ENCODE measurements at regions not wholly inside any gene's neighbourhood (a gene's known extent, or its start where the extent isn't known, plus 50 kb on each side); places are given as distances from the start of the nearest gene placed in this dataset.

DNA sequence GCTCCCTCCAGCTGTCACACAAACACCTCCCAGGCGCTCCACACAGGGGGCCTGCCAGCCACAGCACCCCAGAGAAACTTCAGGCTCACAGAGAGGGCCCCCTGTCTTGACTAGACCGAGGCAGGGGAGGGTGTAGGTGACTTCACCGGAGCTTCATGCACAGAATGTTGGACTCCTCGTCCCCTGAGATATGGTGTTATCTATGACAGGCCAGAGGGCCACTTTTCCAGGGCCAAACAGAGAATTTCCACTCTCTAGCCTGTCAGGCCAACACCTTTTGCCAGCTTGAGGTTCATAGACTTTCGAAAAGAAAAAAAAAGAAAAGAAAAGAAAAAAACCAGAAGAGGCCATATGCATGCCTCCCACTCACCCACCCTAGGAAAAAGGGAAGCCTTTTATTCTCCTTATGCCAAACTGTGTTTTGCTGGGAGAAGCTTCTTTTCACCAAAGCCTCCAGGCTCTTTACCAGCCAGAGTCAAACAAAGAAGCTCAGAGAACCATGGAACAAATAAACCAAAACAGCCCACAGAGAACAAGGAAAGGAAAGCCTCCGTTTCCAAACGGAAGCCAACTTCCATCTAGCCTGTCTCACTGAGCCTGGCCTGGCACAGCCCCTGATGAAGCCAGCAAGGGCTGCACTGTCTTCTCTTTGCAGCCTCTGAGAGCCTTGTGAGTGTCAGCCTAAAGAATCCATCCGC lies 313.2 kb upstream of the JARID2 start:
- no peak for DNase-seq

DNA sequence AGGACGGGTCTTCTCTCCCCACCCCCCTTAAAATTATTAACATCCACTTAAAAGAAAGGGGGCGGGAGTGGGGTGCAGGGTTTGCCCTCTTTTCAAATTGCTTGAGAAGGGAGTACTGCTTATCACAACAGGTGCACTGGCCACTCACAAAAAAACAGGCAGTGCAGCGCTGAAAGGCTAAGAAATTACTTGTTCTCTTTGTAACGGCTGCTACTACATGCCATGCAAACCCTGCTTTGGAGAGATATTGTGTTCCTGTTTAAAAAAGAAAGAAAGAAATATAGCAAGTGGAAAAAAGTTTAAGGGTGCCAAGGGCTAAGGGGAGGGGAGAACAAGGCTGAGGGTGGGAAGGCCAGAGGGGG lies 312.7 kb upstream of the JARID2 start:
- no peak for DNase-seq

DNA sequence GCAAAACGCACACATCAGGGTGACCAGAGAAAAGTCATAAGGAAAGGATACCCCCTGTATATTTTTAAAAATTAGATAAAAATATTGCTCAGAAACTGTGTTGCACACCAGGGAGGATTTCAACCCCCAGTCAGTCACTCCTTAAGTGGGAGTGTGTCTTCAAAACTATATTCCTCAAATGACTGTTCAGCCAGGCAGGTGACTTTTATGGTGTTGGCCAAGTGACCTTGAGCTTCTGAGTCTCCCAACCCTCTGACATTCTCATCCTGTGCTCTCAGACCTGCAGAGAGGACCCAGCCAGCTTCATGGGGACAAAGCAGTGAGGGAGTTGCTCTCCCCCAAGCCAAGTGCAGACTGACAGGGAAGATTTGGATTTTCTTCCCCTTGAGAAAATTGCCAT lies 311.9 kb upstream of the JARID2 start:
- no peak for DNase-seq

DNA sequence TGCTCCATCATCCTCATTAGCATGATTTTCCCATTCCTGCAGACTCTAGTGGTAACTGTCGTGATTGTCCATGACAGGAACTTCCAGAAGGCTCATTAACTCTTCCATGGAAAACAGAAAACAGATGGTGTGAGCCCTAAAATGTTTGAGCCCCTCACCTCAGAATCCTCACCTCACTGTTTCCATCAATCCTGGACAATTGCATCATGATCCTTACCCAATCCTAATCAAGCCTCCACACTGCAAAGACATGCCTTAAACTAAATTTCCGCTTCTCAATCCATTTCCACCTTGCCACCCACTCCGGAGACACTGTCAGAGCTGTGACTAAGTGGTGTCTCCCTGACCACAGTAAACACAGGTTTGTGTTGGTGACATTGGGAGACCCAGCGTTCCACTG lies 311.0 kb upstream of the JARID2 start:
- no peak for DNase-seq

DNA sequence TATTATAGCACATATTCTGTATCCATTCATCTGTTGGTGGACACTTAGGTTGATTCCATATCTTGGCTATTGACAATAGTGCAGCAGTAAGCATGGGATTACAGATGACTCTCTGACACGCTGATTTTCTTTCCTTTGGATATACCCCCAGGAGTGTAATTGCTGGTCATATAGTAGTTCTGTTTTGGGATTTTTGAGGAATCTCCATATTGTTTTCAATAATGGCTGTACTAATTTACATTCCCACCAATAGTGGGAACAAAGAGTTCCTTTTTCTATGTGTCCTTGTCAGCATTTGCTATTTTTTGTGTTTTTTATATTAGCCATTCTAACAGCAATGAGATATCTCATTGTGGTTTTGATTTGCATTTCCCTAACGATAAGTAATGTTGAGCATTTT lies 309.0 kb upstream of the JARID2 start:
- no peak for DNase-seq

DNA sequence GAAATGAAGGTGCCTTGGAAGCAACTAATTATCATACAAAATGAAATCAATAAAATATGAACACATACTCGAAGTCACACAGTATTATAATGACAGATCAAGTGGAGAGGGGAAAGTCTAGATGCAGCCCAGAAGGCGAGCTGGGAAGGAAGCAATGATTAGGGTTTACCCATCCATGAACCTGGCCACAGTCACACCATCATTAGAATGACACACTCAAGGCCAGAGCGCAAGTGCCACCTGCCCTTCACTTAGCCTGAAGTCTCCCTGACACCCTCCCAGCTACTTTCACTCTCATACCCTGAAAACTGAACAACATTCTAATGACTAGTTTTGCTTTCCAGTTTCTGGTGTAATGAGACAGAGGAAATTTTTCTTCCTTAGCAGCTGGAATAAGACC lies 302.8 kb upstream of the JARID2 start:
- DNase-seq: no peak

DNA sequence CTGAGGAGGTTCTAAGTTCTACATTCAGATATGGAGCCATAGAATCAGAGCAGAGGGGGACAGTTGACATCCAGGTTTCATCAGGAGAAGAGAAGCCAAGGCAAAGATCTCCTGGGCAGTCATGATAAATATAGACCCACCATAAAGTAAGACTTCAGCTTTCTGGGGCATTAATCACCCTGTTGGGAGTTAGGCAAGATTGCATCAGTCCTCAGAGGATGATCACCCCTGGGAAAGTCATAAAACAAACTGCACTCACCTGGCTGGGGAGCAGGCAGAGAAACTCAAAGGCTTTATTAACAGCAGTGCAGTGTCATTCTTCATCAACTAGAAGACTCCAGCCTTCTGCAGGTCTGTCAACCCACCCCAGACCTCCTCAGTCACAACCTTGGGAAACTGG lies 301.3 kb upstream of the JARID2 start:
- DNase-seq: no peak

DNA sequence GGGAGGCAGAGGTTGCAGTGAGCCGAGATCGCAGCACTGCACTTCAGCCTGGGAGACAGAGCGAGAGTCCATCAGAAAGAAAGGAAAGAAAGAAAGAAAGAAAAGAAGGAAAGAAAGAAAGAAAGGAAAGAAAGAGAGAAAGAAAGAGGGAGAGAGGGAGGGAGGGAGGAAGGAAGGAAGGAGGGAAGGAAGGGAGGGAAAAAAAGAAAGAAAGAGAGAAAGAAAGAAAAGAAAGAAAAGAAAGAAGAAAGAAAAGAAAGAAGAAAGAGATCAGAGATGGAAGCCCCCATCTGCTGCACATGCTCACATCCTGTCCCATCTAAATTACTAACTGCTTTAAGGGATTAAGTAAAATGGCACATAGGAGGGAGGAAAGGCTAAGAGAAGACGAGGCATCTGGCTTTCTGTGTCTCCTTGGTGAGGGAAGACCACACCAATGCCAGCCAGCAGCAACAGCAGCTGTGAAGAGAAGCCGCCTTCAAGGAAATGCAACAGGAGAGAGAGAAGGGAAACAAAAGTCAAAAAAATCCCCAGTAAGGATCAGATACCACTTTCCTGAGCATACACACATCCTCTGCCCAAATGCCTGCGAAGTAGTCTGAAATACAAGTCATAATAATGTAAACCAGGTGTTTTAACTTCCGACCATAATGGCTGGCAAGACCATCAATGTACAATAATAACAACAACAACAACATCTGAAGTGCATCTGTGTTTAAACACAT lies 300.2 kb upstream of the JARID2 start:
- no peak for DNase-seq

DNA sequence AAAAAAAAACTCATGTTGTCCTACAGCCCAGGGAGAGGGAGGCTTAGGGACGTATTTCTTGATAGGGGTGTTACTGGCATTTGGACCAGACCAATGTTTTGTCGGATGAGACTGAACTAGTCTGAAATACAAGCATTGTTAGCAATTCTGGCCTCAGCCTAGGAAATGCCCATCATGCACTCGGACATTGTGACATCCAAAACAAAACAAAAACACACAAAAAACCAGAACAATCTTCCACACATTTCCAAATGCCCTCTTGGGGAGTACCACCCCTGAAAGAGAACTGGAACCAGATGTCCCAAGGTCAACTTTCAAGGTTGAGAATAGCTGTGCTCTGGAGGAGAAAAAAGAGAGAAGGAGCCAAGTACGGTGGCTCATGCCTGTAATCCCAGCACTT lies 299.1 kb upstream of the JARID2 start:
- no peak for DNase-seq

DNA sequence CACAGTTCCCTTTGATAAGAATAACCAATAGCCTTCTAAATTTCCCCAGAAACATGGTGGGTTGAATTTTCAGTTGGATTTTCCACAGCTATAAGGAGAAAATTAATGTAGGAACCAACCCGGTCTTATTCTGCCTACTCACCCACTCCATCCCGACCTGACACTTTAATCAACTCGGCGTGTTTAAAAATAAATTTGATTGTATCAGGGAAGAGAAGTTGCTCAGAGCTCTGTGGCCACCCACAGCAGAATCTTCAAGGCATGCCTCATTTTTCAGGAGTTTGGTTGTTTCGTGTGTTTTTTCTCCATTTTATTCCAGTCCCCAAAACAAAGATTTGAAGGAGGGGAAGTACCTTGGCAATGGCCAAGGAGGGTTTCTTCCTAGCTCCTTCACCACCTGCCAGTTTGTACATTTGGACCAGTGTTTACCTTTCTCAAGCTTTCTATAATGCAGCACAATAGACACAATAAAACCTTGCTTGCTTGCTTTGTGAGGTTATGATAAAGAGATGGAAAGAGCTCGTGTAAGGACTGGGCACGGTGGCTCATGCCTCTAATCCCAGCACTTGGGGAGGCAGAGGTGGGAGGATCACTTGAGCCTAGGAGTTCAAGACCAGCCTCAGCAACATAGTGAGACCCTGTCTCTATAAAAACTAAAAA lies 297.2 kb upstream of the JARID2 start:
- no peak for DNase-seq

DNA sequence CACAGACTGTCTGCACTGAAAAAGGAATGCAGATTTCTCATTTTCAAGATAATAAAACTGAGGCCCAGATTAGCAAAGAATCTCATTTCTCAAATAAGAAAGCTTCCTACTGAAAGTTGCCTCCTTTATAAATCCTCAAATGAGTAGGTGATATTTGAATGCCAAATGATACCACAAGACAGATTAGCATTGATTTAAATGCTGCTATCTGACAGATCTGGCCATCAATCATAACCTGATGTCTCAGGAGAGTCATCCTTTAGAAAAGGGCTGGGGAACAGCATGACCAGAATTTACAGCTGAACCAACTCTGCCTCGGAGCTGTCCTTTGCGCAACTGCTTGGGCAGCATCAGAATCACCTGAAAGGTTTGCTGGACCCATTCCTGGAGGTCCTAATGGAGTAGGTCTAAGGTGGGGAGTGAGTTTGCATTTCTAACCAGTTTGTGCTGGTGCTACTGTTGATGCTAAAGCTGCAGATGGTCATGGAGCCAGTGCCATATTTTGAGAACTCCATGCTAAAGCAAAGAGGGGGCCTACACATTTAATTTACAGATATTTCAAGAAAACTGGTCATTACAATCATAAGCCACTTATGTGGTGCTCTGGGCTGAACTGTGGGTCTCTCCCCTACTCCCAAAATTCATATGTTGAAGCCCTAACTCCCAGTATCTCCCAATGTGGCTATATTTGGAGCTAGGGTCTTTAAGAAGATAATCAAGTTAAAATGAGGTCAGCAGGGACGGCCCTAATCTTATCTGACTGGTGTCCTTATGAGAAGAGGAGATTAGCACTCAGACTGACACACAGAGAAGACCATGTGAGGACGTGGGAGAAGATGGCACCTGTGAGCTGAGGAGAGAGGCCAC lies 295.5 kb upstream of the JARID2 start:
- no peak for DNase-seq

DNA sequence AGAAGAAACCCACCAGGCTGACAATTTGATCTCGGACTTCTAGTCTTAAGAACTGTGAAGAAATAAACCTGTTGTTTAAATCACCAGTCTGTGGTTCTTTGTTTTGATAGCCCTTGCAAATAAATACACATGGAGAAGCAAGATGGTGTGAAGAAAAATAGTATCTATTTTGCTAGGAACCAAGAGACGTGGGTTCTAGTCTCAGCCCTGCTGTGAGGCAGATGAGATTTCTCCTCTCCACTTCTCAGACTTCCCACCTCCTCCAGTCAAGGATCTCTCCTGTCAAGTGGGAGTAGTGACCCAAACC lies 294.9 kb upstream of the JARID2 start:
- DNase-seq: no peak

DNA sequence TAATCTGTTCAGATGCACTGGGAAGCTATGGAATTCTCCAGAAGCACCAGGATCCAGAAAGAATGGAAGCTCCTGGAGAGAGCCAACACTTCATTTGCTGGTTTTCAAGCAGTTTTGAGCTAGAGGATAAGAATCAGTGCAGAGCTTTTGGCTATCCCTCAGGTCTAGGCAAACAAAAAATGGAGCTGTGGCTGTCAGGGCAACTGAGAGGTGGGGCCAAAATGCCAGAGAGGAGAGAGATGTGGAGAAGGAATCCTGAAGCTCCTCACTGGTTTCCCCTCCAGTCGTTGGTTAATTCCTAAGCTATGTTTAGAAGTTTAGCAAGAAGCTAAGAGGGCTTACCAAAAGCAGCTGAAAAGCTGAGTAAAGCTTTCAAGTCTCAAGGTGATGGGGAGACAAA lies 294.2 kb upstream of the JARID2 start:
- DNase-seq: no peak

DNA sequence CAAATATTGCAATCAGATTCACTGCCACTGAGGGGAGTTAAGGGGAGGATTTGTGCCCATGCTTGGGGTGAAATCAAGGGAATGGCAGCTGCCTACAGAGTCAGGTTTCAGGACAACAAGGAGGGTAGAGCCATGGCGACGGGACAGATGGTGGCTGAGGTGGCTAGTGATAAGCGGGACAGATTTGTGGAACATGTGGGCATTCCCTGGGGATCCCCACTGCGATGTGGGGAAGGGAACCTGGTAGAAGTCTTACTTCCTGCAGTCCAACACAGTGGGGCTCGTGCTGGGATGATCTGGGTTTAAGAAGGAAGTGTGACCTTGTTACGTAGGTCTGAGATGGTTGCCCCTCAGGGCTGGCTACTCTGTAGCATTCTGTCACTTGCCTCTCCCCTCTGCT lies 292.0 kb upstream of the JARID2 start:
- DNase-seq: no peak

DNA sequence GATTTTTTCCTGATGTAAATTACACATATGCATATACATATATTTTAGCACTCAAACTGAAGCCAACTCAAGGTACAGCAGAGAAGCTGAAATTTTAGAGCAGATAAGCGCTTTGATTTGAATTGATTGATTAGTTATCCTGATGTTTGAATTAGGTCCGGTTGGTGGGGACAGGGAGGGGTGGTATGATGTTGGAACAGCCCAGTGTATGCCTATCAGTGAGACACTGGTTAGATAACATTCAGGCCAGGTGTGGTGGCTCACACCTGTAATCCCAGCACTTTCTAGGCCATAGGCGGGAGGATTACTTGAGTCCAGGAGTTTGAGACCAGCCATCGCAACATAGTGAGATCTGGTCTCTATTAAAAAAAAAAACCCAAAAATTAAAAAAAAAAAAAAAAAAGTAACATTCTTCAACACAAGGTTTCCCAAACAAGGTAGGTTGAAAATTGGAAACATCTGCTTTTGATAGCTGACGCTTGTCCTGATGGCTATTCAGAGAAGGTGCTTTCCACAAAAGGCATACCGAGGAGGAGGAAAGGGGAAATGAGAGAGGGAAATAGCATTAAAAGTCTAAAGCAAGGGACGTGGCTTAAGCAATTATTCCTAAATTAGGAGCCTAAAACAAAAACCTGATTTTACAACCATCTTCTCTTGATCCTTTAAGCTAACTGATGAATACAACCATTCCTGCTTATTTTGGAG lies 288.4 kb upstream of the JARID2 start:
- DNase-seq: no peak

DNA sequence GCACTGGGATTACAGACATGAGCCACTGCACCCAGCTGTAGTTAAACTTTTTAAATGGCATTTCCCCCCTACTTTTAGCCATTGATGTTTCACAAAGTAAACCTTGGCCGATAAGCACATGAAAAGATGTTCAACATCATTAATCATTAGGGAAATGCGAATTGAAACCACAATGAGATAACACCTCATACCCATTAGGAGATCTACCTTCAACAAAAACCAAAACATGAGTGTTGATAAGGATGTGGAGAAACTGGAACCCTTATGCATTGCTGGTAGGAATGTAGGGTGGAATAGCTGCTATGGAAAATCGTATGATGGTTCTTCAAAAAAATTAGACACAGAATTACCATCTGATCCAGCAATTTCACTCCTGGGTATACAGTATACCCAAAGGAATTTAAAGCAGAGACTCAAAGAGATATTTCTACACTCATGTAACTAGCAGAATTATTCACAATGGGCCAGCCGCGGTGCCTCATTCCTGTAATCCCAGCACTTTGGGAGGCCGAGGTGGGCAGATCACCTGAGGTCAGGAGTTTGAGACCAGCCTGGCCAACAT lies 286.5 kb upstream of the JARID2 start:
- DNase-seq: no peak

DNA sequence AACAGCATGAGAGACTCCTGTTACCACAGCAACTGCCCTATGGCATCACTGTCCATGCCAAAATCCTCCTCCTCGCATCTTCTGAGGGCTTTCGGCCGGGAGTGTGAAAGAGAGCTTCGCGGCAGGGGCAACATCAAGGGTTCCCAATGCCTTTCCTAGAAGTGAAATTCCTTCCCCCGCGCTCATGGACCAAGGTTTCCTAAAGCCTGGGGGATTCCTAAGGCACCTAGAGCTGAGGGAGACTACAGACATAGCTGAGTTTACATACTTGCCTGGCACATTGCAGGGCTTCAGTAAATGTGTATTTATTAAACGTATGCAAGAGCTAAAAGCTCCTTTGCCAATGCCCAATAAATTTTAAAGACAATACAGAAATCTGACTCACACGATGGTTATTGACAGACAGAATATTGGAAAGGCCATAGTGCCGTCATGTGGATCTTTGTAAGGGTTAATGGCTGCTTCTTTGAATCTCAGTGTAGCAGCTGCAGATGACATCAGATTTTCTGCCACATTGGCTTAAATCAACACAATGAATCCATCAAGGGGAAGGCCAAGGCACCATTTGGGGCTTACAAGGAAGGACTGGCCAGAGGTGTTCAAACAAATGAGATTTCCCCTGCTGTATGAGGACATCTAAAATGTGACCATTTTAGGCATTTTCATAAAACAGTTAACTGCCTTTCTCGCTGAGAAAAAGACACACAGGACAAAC lies 281.2 kb upstream of the JARID2 start:
- no peak for DNase-seq

DNA sequence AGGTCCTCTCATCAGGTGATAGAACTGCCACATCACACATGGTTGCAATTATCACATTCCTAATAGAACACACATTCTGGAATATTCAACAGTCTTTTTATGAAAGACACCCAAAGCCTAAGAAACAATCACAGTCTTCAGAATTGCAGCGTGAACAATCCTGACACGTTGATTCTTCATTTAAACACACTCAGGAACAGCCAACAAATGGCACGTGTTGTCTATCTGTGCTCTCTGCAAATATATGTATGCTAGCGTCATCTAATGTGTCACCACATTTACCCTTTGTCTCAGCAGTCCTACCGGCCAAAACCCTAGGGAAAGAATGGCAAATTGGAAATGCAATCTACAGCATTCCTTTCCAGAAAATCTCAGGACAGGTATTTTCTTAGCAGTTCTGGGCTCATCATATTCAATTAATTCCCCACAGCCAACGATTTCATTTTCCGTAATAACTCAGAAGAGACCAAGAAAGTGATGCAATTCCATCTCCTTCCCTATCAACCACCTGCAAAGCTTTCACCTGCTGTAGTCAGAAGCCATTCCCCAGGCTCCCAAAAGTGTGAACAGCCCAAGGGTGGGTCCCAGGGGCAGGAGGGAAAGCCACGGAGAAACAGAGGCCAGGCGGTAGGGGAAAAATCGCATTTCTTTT lies 280.3 kb upstream of the JARID2 start:
- no peak for DNase-seq

DNA sequence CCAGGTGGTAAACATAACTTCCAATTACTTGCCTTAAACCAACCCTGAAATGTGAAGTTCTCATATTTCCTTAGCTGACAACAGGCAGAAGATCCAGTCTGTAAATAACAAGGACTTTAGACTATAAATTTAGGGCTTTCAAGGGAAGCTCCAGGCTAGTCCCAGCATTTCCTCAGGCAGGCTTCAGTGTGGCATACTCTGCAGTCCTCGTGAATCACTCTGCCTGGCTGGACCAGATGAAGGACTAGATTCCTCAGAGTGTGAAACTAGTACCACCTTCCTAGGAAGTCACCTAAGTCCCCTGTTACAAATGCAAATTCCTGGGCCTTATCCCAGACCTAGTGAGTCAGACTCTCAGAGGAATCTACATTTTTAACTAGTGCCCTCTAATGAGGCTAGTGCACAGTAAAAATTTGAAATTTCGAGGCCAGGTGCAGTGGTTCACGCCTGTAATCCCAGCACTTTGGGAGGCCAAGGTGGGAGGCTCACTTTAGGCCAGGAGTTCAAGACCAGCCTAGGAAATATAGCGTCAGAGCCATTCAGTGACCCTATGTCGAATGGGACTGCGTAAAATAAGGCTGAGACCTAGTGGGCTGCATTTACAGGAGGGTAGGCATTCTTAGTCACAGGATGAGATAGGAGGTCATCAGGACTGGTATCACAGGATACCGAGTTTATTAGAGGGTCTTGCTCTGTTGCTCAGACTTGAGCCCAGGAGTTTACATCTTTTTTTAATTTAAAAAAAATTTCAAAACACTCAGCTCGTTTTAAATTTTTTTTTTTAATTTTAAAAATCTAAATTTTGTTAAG lies 279.6 kb upstream of the JARID2 start:
- no peak for DNase-seq

DNA sequence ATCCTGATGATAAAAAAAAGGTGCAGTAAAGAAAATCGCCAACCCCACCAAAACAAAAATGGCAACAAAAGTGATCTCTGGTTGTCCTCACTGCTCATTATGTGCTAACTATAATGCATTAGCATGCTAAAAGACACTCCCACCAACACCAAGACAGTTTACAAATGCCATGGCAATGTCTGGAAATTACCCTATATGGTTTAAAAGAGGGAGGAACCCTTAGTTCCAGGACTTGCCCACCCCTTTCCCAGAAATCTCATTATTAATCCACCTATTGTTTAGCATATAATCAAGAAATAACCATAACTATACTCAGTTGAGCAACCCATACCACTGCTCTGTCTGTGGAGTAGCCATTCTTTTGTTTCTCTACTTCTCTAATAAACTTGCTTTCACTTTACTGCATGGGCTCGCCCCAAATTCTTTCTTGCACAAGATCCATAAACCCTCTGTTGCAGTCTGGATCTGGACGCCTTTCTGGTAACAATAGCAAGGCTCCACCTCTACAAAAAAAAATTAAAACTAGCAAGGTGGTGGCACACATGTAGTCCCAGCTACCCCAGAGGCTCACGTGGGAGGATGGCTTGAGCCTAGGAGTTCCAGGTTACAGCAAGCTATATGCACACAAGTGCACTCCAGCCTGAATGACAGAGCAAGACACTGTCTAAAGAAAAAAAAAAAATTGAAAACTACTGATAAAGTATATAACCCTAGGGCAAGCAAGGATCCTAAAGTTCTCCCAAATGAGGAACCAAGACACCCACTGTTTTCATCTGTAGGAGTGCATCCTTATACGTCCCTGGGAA lies 278.8 kb upstream of the JARID2 start:
- DNase-seq: no peak

Measured in activated CD4-positive, alpha-beta T cell treated with anti-CD3 and anti-CD28 coated beads for 48 hours (primary cell).